Vagina (tissue), 2 donors: ENCODE measurements at regions not wholly inside any gene's neighbourhood (a gene's known extent, or its start where the extent isn't known, plus 50 kb on each side); places are given as distances from the start of the nearest gene placed in this dataset.

Source experiments
- POLR2A ChIP-seq, 2 donors: fragments of 450-650 bp; IDR thresholded peaks; one replicate each; pipeline ENCODE4 v1.6.1; 2017; ENCODE audit warnings: antibody characterized with exemption in 2 of 2, mild to moderate bottlenecking in 2 of 2, moderate library complexity in 2 of 2
- POLR2AphosphoS5 ChIP-seq, 2 donors: sonication (generic); formaldehyde crosslinking; IDR thresholded peaks; one replicate each; pipeline ENCODE4 v1.9.0; 2017; ENCODE audit warnings: antibody characterized with exemption in 2 of 2, mild to moderate bottlenecking in 2 of 2, low read depth in 1 of 2; ENCODE audit not compliant: insufficient read depth in 1 of 2
- TF ChIP-seq, protein P1 (sequence below), 3 experiments: fragments of 450-650 bp in 2 of 3; fragments of 200-600 bp in 1 of 3; sonication (generic) in 1 of 3; IDR thresholded peaks; one replicate each; pipeline ENCODE4 v1.5.1; 2017 to 2019; ENCODE audit warnings: antibody characterized with exemption in 3 of 3, mild to moderate bottlenecking in 2 of 3, moderate library complexity in 2 of 3

DNA sequence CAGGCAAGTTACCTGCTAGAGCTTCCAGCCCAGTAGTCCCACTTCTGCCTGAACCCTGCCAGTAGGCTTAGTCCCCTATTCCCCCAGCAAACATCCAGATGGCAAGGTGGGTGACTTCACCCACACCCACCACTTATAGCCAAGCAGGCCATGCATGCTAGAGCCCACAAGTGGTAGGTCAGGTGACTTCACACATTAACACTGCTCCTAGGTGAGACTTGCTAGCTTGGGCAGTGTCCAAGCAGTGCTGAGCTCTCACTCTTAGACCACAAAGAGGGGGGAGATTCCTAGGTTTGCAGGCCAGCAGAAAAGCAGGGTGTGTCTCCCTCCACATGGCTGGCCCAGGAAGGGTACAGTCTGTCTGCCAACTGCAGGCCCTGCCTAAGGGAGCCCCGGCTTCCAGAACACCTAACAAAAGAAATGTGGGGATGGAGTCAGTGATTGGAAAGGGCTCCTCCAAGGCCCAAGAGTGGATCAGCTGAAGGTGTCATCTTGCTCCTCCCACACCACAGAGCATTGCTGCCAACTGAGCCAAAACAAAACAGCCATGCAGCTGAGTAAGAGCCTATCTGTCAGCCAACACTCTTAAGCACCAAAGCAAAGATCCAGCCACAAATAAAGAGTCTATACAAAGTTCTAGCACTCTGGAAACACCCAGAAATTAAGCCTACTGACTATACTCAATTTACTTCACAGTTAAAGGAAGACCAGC lies 158.1 kb upstream of the USP38 start:
- TF ChIP-seq, protein P1, sequence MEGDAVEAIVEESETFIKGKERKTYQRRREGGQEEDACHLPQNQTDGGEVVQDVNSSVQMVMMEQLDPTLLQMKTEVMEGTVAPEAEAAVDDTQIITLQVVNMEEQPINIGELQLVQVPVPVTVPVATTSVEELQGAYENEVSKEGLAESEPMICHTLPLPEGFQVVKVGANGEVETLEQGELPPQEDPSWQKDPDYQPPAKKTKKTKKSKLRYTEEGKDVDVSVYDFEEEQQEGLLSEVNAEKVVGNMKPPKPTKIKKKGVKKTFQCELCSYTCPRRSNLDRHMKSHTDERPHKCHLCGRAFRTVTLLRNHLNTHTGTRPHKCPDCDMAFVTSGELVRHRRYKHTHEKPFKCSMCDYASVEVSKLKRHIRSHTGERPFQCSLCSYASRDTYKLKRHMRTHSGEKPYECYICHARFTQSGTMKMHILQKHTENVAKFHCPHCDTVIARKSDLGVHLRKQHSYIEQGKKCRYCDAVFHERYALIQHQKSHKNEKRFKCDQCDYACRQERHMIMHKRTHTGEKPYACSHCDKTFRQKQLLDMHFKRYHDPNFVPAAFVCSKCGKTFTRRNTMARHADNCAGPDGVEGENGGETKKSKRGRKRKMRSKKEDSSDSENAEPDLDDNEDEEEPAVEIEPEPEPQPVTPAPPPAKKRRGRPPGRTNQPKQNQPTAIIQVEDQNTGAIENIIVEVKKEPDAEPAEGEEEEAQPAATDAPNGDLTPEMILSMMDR (IDR thresholded peaks at IDR 0.05), result no peak
- TF ChIP-seq POLR2AphosphoS5 (IDR thresholded peaks at IDR 0.05; ENCODE audit: insufficient read depth in 1 of 2, low read depth in 1 of 2) (no peak), POLR2A (IDR thresholded peaks at IDR 0.05) (no peak)
